CD4-positive, alpha-beta T cell treated with Interleukin-6 for 4 hours (primary cell): ENCODE measurements at regions not wholly inside any gene's neighbourhood (a gene's known extent, or its start where the extent isn't known, plus 50 kb on each side); places are given as distances from the start of the nearest gene placed in this dataset.

ENCODE experiments used
- DNase-seq: peaks from one replicate; pipeline ENCODE4 v3.0.0-alpha.2; 2020; ENCODE audit warnings: mixed read lengths

GRCh38 chr10:2701802-2702201, 365.5 kb upstream of the PFKP start:
- no peak for DNase-seq

DNA sequence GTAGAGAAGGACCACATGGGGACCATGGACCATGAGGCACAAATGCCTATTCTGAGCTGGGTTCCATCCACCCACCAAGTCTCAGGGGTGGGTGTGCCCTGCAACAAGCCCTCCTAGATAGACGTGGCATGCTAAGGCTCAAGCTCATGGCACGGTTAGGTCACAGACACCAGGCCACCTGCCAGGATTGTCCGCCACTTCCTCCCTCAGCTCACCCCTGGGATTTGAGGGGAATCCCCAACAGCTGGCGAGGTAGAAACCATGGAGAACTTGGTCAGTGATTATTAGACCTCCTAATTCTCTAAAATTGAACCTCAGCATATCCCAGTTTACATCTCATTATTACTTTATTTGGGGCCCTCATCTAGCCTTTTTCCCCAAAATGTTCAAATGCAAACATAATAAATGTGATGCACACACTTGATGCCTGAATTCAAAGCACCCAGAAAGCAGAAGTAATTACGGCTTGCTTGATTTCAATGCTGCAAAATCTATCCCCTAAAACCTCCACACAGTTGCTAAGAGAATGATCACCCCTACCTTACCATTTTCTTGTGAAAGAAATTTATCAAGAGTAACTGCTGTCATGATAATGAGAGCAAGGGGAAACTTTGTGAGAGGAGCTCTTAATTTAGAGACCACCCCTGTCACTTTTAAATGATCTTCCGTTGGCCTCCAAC, 366.6 kb upstream of the PFKP start:
- DNase-seq, result no peak

DNA sequence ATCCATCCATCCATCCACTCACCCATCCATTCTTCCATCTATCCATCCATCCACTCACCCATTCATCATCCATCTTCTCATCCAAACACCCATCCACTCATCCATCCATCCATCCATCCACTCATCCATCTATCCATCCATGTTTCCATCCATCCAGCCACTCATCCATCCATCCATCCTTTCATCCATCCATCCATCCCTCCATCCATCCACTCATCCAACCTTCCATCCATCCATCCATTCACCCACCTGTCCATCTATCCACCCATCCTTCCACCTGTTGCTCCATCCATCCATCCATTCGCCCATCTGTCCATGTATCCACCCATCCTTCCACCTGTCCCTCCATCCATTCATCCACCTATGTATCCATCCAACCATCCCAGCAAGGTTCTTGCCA, 378.4 kb upstream of the PFKP start:
- no peak for DNase-seq

DNA sequence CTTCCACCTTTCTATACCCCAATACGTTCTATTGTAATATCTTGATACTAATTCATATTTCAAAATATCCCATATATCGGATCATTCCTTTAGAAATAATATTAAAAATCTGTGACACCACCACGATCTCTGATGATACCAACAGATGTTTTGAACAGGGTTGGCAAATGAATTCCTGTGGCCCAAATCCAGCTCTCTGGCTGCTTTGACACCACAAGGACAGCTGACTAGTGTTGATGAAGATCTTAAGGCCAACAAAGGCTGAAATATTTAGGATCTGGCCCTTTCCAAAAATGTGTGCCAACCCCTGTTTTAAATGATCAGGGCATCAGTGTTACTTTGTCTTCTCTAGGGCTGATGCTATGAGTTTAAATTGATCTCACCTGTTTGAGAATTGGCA, 380.7 kb upstream of the PFKP start:
- DNase-seq, result no peak

DNA sequence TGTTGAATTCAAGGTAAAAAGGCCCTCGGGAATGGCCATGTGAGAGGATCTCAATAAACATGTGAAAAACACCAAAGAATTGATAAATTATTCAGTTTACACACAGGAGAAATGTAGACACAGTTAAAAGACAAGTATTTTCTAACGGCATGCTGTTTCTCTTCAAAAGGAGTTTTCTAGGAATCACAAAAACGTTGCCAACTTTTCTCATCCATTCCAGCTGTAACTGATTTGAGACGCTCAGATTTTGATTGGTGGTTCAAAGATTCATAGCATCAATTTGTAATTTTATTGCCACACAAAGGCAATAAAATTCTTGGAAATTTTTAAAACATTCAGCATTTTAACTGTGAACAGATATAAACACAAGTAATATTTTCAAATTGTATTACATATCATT, 384.9 kb upstream of the PFKP start:
- no peak for DNase-seq

DNA sequence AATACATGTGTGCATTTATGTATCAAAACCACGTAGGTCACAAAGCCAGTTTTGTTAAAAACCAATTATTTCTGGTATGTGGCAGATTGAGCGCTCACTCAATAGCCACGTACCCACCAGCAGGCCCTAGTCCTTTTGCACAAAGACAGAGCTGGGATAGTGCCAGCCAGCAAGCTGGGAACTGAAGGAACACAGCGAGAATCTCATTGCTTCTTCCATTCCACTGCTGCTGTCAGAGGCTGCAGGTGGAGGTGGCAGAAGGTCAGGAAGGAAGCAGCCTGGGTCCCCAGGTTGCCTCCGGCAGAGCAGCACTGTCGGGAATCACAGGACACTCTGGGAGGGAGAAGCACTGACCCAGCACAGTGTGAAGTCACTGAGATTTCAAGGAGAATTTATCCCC, 385.5 kb upstream of the PFKP start:
- DNase-seq, result no peak

DNA sequence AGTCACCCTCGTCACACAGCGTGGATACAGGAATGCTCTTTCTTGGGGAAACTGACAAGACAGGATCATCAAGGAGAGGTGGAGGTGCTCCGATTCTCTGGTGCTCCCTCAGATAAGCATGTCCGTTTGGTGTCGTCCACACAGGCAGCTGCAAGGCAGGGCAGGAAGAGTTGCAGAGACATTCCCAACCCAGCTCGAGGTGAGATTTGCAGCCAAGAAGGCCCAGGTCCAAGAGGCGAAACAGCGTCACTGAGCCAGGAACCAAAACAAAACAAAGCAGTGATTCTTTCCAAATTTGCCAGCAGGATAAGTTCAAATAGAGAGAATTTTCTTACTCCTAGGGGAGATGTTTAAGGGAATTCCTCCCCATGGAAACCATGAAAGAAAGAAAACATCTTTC, 386.5 kb upstream of the PFKP start:
- DNase-seq, result no peak

DNA sequence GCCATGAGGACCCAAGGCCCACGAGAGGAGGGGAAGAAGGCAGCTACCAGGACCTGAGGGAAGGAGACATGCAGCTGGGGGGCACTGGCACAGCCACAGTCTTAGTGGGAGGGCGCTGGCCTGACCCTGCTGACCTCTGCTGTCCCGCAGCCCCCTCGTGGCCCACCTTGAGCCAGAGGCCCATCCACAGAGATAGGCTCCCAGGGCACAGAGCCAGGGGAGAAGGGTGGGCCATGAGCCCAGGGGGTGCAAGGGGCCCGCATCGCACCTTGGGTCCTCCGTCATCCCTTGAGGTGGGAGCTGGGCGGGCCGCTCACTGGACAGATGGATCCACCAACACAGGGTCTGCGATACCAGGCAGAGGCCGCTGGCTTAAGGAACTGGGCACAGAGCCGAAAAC, 387.7 kb upstream of the PFKP start:
- no peak for DNase-seq

DNA sequence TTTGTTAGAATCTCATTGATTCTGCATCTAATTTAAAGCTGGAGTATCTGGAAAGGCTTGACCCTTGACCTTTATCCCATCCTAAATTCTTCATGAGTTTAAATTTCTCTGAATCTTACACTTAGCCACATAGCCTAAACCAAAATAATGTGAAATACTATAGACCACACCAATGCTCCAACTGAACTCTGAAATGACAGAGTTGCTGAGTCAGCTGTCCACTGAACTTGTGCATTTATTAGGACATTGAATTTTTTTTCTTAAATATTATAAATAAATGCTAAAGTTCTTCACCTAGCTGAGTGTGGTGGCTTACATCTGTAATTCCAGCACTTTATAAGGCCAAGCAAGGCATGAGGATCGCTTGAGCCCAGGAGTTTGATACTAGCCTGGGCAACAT, 390.9 kb upstream of the PFKP start:
- DNase-seq, result no peak

GRCh38 chr10:2674451-2674850, 392.9 kb upstream of the PFKP start:
- no peak for DNase-seq

DNA sequence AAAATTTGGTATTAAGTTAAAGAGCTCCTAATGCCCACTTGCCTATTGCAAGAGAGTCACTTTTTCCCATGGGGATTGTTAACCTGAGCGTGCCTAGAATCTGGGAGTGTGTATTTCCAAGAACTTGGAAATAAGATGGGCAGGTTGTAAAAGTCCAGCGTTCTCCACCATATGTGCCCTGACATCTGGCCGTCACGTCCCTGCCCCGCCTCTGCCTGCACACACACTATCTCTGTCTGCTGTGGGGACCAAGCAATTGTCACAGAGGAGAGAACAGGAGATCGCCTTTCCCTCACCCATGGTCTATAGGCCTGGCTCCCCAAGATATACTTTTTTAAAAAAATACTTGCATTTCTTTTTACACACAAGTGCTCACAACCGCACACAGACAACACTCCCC, 396.5 kb upstream of the PFKP start:
- no peak for DNase-seq

DNA sequence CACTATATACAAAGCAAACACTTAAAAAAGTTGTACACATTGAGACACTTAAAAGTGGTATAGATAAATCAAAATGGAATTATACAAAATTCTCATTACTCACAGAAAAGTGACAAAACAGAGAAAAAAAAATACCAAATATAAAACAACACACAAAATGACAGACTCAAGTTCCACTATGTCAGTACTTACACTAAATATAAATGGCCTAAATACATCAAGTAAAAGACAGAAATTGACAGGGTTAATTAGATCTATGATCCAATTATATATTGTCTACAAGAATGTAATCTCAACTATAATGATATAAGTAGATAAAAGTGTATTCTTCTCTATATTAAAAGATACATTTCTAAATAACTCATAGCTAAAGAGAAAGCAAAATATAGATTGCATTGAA, 401.6 kb upstream of the PFKP start:
- no peak for DNase-seq

DNA sequence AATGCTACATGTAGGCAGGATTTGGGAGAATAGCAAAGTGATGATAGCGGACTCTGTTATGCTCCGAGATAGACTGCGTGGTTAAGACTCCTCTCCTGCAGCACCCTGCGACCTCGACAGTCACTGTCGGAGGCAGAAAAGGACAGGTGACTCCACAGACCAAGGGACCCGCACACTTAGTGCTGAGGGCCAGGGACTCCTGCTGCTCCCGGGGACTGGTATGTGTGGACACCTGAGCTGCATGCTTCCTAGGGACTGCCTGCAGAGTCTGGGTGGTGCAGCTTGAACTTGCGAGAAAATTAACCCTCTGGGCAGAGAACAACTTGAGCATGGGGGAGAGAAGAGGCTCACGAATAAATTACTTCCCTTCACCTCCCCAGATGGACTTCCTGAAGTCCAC, 407.1 kb upstream of the PFKP start:
- no peak for DNase-seq

GRCh38 chr10:2659660-2660209, 407.6 kb upstream of the PFKP start:
- no peak for DNase-seq

DNA sequence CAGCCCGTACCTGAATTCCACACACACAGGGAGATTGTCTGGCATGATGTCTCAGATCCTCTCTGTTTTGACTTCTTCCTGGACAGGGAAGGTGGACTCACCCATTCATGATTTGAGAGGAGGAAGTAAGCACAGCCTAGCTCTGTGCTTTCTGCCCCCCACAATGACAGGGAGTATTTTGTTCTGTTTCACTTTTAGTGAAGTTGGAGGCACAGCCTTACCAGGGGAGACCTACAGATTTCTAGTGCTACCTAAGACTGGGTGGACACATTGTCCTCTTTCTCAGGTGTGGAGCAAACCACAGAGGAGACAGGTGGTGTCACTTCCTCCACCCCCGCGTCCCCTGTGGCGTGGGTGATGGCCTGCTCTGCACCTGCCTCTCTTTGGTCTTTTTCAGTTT, 408.6 kb upstream of the PFKP start:
- no peak for DNase-seq

GRCh38 chr10:2650328-2650727, 417.0 kb upstream of the PFKP start:
- DNase-seq, result no peak

- DNase-seq, result no peak
Measured at GRCh38 chr10:2641028-2641427, 426.3 kb upstream of the PFKP start.

GRCh38 chr10:2633630-2634029, 433.7 kb upstream of the PFKP start:
- DNase-seq, result no peak

DNA sequence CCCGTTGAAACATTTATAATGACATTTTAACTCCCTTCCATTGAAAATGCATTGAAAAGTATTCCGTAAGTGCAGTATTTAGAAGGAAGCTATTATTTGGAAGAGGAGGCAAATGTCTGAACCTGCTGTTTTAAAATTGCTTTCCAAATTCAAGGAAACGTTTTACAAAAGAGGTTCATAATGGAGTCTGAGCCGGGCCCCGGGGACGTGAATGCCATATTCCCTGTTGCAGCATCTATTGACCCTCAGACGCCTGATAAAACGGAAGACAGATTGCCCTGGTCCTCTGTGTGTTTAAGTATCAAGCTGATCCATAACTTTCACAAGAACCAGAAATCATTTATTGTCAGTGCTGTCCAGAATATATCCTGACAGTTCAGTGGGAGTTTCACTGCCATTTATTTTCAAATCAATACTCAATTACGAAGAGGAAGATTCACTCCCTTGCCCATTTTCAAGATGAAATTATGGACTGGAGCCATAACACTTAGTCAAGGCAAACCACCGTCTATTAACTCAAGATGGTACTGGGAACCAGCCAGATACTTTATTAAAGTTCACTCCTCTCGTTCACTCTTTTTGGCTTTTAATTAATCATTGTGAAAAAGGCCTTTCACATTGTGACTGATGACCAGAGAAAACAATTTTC, 435.7 kb upstream of the PFKP start:
- DNase-seq, result no peak

DNA sequence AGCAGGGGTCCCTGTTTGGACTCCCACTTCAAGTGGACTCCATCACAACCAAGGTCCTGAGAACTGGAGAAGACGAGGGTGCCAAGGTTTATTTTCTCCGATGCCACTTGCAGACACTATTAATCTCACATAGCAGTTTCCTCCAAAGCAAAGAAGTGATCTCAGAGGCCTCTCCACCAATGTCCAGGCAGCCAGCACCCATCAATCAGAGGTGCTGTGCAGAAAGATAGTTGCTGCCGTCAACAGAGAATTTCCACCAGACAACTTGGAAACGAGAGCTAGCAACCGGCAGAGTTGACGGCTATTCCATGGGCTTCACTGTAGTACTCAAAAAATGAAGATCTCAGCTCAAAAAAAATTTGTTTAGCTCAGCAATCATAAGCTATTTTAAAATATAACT, 438.6 kb upstream of the PFKP start:
- no peak for DNase-seq

DNA sequence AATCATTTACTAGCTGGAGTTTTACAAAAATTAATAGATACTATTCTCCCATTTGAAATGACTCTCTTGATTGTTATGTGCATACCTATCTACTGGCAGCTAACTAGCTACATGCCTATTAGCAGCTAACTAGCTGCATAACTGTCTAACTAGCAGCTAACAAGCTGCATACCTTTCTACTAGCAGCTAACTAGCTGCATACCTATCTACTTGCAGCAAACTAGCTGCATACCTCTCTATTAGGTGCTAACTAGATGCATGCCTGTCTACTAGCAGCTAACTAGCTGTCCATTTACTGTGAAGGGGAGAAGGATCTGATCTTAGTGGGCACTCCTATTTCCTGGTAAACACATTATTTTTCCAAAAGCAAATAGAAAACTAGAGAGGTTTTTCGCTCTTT, 439.4 kb upstream of the PFKP start:
- no peak for DNase-seq

DNA sequence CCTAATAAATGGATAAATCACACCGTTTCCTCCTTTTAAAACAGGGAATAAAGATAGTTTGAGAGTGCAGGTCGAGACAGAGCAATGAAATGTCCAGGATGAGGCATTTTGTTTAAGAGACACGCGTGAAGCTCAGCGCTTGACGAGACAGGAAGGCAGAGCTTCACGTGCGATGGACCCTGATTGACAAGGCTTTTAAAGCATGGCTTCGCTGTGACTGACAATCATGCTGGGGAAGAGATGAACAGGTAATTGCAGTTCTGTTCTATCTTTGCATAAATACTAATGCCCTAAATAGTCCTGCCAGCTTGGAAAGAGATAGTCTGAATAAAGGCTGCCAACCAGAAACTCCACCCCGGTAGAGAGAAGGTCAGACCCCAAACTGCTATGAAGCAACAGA, 442.3 kb upstream of the PFKP start:
- DNase-seq, result no peak

- DNase-seq, result no peak
Measured at GRCh38 chr10:2623675-2624274, 443.6 kb upstream of the PFKP start.

DNA sequence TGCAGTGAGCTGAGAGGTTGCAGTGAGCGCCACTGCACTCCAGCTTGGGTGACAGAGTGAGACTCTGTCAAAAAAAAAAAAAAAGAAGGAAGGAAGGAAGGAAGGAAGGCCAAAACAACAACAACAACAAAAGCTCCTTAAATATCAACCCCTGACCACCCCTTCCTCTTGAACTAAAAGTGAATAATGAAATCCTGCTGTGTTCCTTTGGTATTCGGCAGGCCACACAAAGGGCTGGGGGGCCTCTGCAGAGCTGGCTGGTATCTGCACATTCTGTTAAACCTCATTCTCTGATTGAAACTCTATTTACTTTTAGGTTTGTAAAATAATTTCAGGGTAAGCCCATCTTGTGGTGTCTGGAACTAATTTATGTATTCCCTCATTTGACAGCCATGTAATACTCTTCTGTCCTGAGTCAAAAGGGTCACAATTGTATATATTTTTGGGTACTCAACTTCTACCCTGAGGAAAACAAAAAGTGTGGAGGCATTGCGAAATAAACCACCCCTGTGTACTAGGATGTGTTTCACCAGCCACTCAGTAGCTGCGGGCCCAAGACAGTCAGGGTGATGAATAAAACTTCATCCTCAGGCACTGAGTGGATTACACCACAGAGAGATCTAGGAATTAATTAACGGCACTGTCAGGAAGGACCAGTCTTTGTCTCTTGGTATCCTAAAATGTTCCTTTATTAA, 446.4 kb upstream of the PFKP start:
- no peak for DNase-seq
